Heart left ventricle (tissue), 16 donors: ENCODE measurements at regions not wholly inside any gene's neighbourhood (a gene's known extent, or its start where the extent isn't known, plus 50 kb on each side); places are given as distances from the start of the nearest gene placed in this dataset.
A peak's percentile ranks its signal among the peaks of the same experiment; 100 is the strongest.
"Not testable (repeated sequence)": the region's sequence is repeated elsewhere in the genome, so short reads cannot be mapped to it uniquely, and the experiment has no call there.

Experiments
- ATAC-seq, 4 donors: fragments of 200-7000 bp; cut with Tn5 transposase; one replicate each; pipeline ENCODE4 v1.9.1; 2020 to 2022; ENCODE audit warnings: moderate library complexity in 4 of 4, mild to moderate bottlenecking in 3 of 4, moderate number of reproducible peaks in 1 of 4
- DNase-seq, 5 donors: peaks; one replicate each; pipeline ENCODE4 v3.0.0-alpha.2; 2020
- H3K27ac ChIP-seq, 12 donors: fragments of 200-600 bp; sonication (generic) in 4 of 12; one replicate each; pipeline versions ENCODE4 v1.5.0 to v1.8.0; 2016 to 2022; ENCODE audit warnings: mild to moderate bottlenecking in 2 of 12
- H3K27me3 ChIP-seq, 9 donors: fragments of 200-600 bp; sonication (generic) in 2 of 9; one replicate each; pipeline versions ENCODE4 v1.5.1 to v1.8.0; 2016 to 2022; ENCODE audit warnings: mild to moderate bottlenecking in 3 of 9
- H3K36me3 ChIP-seq, 9 donors: fragments of 200-600 bp; sonication (generic) in 2 of 9; one replicate each; pipeline versions ENCODE4 v1.5.0 to v1.8.0; 2018 to 2022; ENCODE audit warnings: mild to moderate bottlenecking in 2 of 9
- H3K4me1 ChIP-seq, 12 donors: fragments of 200-600 bp; sonication (generic) in 4 of 12; one replicate each; pipeline versions ENCODE4 v1.5.0 to v1.8.0; 2016 to 2022; ENCODE audit warnings: mild to moderate bottlenecking in 3 of 12
- H3K4me3 ChIP-seq, 12 donors: fragments of 200-600 bp; sonication (generic) in 4 of 12; one replicate each; pipeline versions ENCODE4 v1.5.0 to v1.8.0; 2017 to 2022; ENCODE audit warnings: mild to moderate bottlenecking in 9 of 12, moderate library complexity in 4 of 12
- H3K9me3 ChIP-seq, 12 donors: fragments of 200-600 bp; sonication (generic) in 4 of 12; one replicate each; pipeline versions ENCODE4 v1.5.0 to v1.8.0; 2016 to 2022; ENCODE audit warnings: mild to moderate bottlenecking in 1 of 12
- CTCF ChIP-seq, 12 donors: fragments of 200-600 bp; sonication (generic) in 4 of 12; IDR thresholded peaks; one replicate each; pipeline versions ENCODE4 v1.5.0 to v1.8.0; 2018 to 2022; ENCODE audit warnings: antibody characterized with exemption in 12 of 12, mild to moderate bottlenecking in 5 of 12
- POLR2A ChIP-seq, 2 donors: fragments of 450-650 bp; IDR thresholded peaks; one replicate each; pipeline ENCODE4 v1.6.1; 2017; ENCODE audit warnings: antibody characterized with exemption in 2 of 2, mild to moderate bottlenecking in 2 of 2, moderate library complexity in 2 of 2
- WGBS, 4 donors: extraction: QIAGEN DNeasy Blood & Tissue Kit in 2 of 4; methylation state at CpG; one replicate each; pipeline versions ENCODE4 v1.1.5 to v1.1.7; 2013 to 2018; 5-methylcytosine and 5-hydroxymethylcytosine counted together
- intact Hi-C, 10 donors: fragments of 100-400 bp; cut with DNase I; formaldehyde crosslinking; loops; one replicate each; pipeline versions ENCODE4 v1.11.1 to v1.14.2; 2022
- donor health status: ischemic (EF 13 %, LVEDD 7.1; RV severe dilation, severe dysfunction).
- donor health status: healthy with polysubstance abuse.
- donor health status: DM: no; HTN: yes; CAD: no.
- donor health status: DM: no; HTN: no; CAD: no.
- donor health status: ischemic (EF 25% LVEDD 6.9; RV normal size, moderate dysfunction).
- donor health status: ischemic (EF 25% LVEDD 5.7; RV mildly dilated, moderate dysfunction).
- donor health status: healthy.
- donor health status: DM: yes; HTN: yes; CAD: no.
- donor health status: ischemic (EF 35%, LVEDD 5.7; RV mildly dilated, moderate dysfunction).
- donor health status: nonischemic (EF 11% LVEDD 7.7; RV severe dilation, severe dysfunction).
- donor health status: DM: yes; HTN: yes; CAD: no.
- donor health status: PGD.
- donor health status: ischemic (EF 29% LVEDD 5.4; RV normal size, mild dysfunction).
- donor health status: nonischemic (EF 23%, LVEDD 6.1; RV moderate dilation, normal function).

GRCh38 chr5:68067291-68067690 is 148.3 kb upstream of the PIK3R1 start:
- Histone ChIP-seq H3K27me3 (no peaks in the 10 kb centered on the region), H3K36me3 (no peaks in the 10 kb centered on the region), H3K4me3 (no peak overlapping the region), H3K4me1 (peaks cover 0 to 10% (median 0%) of the 10 kb centered on the region in 12 donors), H3K9me3 (peaks cover 0 to 25% (median 8%) of the 10 kb centered on the region in 12 donors), H3K27ac (peak overlapping the region in 2 of 12 donors; percentile 12 to 25)
- WGBS, 4 donors: 63 to 80% (median 76%) methylated on average over 1 of the region's 1 CpG
- intact Hi-C loops: no loop called here
- ATAC-seq (peak in 2 of 4 donors; percentile 34 to 72), DNase-seq (no peak)
- TF ChIP-seq POLR2A (IDR thresholded peaks at IDR 0.05) (no peak), CTCF (IDR thresholded peaks at IDR 0.05) (no peak)

DNA sequence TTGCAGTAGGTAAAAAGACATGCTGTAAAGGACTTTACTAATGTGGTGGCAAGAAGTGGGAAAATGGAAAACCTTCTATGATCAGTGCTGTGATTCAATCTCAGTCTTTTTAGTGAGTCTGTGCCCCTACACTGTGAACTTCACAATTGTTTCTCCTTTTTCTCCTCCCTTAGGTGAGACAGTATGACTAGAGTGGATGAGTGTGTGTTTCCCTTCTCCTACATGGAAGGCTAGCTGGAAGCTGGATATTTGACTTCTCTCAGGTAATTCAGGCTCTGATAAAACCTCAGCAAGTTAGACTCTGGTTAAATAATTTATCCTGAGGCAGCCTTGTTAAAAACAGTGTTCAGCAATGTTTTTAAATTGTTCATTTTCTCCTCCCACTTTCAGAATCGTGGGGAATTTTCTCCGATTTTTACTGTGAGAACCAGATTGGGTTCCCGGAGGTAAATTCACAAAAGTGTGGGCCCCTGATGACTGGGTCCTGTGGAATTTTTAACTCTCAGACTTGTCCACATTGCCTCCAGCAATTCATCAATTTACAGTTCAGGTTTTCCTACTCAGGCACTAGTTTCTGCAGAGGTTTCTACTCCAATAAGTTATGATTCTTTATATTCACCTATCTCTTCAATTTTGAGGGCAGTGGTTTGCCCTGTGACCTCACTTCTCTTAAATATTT is 149.1 kb upstream of the PIK3R1 start:
- DNase-seq (no peak), ATAC-seq (no peak)
- Histone ChIP-seq H3K27me3 (no peaks in the 10 kb centered on the region), H3K9me3 (peaks cover 0 to 32% (median 8%) of the 10 kb centered on the region in 12 donors), H3K4me3 (no peak overlapping the region), H3K27ac (no peak overlapping the region), H3K4me1 (peaks cover 0 to 10% (median 0%) of the 10 kb centered on the region in 12 donors), H3K36me3 (no peaks in the 10 kb centered on the region)
- TF ChIP-seq CTCF (IDR thresholded peaks at IDR 0.05): no peak
- no peak for TF ChIP-seq POLR2A (IDR thresholded peaks at IDR 0.05)
- 88 to 92% (median 89%) methylated on average over 3 of the region's 3 CpGs for WGBS, 4 donors
- intact Hi-C loops: no loop called here

- ATAC-seq, H3K27ac ChIP-seq, H3K36me3 ChIP-seq, H3K4me3 ChIP-seq, H3K27me3 ChIP-seq, DNase-seq, intact Hi-C loops, H3K4me1 ChIP-seq: not testable (repeated sequence)
- H3K9me3 ChIP-seq: peaks cover 0 to 34% (median 8%) of the 10 kb centered on the region in 12 donors
- WGBS, 4 donors: 92 to 98% (median 96%) methylated on average over 3 of the region's 3 CpGs
Observed at GRCh38 chr5:68065321-68065720, 150.2 kb upstream of the PIK3R1 start.

DNA sequence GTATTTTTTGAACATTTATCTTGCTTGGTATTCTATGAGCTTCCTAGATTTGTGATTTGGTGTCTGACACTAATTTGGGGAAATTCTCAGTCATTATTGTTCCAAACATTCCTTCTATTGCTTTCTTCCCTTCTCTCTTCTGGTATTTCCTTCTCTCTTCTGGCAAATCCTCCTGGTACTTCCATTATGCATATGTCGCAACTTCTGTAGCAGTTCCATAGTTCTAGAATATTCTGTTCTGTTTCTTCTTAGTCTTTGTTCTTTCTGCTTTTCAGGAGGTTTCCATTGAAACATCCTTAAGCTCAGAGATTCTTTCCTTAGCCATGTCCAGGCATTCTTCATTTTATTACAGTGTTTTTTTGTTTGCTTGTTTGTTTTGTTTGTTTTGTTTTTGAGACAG is 155.2 kb upstream of the PIK3R1 start:
- WGBS, 4 donors: 85 to 95% (median 94%) methylated on average over 1 of the region's 1 CpG
- peaks cover 0 to 26% (median 0%) of the 10 kb centered on the region in 12 donors for H3K9me3 ChIP-seq
- peaks cover 0 to 5% (median 0%) of the 10 kb centered on the region in 12 donors for H3K4me1 ChIP-seq
- H3K27me3 ChIP-seq: no peaks in the 10 kb centered on the region
- H3K36me3 ChIP-seq: no peaks in the 10 kb centered on the region
- no peak for TF ChIP-seq CTCF (IDR thresholded peaks at IDR 0.05)
- TF ChIP-seq POLR2A (IDR thresholded peaks at IDR 0.05): no peak
- no peak for DNase-seq
- no peak for ATAC-seq
- H3K4me3 ChIP-seq: no peak overlapping the region
- no peak overlapping the region for H3K27ac ChIP-seq
- intact Hi-C loops: no loop called here

- ATAC-seq: no peak
Observed at GRCh38 chr5:68057191-68057590, 158.4 kb upstream of the PIK3R1 start.

More at GRCh38 chr5:68057191-68057590, 158.4 kb upstream of the PIK3R1 start:
- peaks cover 0 to 11% (median 5%) of the 10 kb centered on the region in 12 donors for H3K4me1 ChIP-seq
- peaks cover 0 to 13% (median 0%) of the 10 kb centered on the region in 12 donors for H3K9me3 ChIP-seq
- H3K27me3 ChIP-seq: no peaks in the 10 kb centered on the region
- WGBS, 4 donors: 76 to 83% (median 77%) methylated on average over 4 of the region's 4 CpGs
- H3K36me3 ChIP-seq: no peaks in the 10 kb centered on the region
- no peak overlapping the region for H3K4me3 ChIP-seq
- TF ChIP-seq POLR2A (IDR thresholded peaks at IDR 0.05) (no peak), CTCF (IDR thresholded peaks at IDR 0.05) (no peak)
- intact Hi-C loops: no loop called here
- H3K27ac ChIP-seq: no peak overlapping the region
- no peak for DNase-seq
